NCI-H2107 (cell line): ENCODE measurements at regions not wholly inside any gene's neighbourhood (a gene's known extent, or its start where the extent isn't known, plus 50 kb on each side); places are given as distances from the start of the nearest gene placed in this dataset.
"Not testable (repeated sequence)": the region's sequence is repeated elsewhere in the genome, so short reads cannot be mapped to it uniquely, and the experiment has no call there.

Source experiments
- DNase-seq: peaks from one replicate; lab custom pipeline; 2025; lab: John Stamatoyannopoulos, UW

- no peak for DNase-seq
Measured at GRCh38 chr4:19512086-19512485, 739.6 kb upstream of the SLIT2 start.

- no peak for DNase-seq
Measured at GRCh38 chr4:19510993-19511392, 740.7 kb upstream of the SLIT2 start.

- no peak for DNase-seq
Measured at GRCh38 chr4:19508442-19508841, 743.3 kb upstream of the SLIT2 start.

GRCh38 chr4:19497705-19498104, 754.0 kb upstream of the SLIT2 start:
- no peak for DNase-seq

GRCh38 chr4:19496756-19497155, 754.9 kb upstream of the SLIT2 start:
- DNase-seq, result no peak

- DNase-seq, result no peak
Measured at GRCh38 chr4:19494961-19495360, 756.7 kb upstream of the SLIT2 start.

GRCh38 chr4:19492606-19493005, 759.1 kb upstream of the SLIT2 start:
- no peak for DNase-seq

- DNase-seq, result no peak
Measured at GRCh38 chr4:19486400-19486799, 765.3 kb upstream of the SLIT2 start.

GRCh38 chr4:19478791-19479190, 772.9 kb upstream of the SLIT2 start:
- DNase-seq, result no peak

- DNase-seq, result no peak
Measured at GRCh38 chr4:19473569-19473968, 778.1 kb upstream of the SLIT2 start.

- no peak for DNase-seq
Measured at GRCh38 chr4:19472666-19473065, 779.0 kb upstream of the SLIT2 start.

- not testable (repeated sequence) for DNase-seq
Measured at GRCh38 chr4:19470001-19470400, 781.7 kb upstream of the SLIT2 start.

GRCh38 chr4:19462117-19462516, 789.6 kb upstream of the SLIT2 start:
- DNase-seq, result no peak

- no peak for DNase-seq
Measured at GRCh38 chr4:19455850-19456602, 795.7 kb upstream of the SLIT2 start.

GRCh38 chr4:19455196-19455595, 796.5 kb upstream of the SLIT2 start:
- no peak for DNase-seq

- DNase-seq, result no peak
Measured at GRCh38 chr4:19438233-19438632, 813.5 kb upstream of the SLIT2 start.

- DNase-seq, result no peak
Measured at GRCh38 chr4:19437008-19437407, 814.7 kb upstream of the SLIT2 start.

- no peak for DNase-seq
Measured at GRCh38 chr4:19429684-19430083, 822.0 kb upstream of the SLIT2 start.

- no peak for DNase-seq
Measured at GRCh38 chr4:19425146-19425545, 826.6 kb upstream of the SLIT2 start.

- DNase-seq, result no peak
Measured at GRCh38 chr4:19417256-19417655, 834.4 kb upstream of the SLIT2 start.

- DNase-seq, result no peak
Measured at GRCh38 chr4:19416146-19416545, 835.6 kb upstream of the SLIT2 start.

GRCh38 chr4:19408490-19408889, 843.2 kb upstream of the SLIT2 start:
- DNase-seq, result no peak

- DNase-seq, result no peak
Measured at GRCh38 chr4:19406789-19407188, 844.9 kb upstream of the SLIT2 start.

- no peak for DNase-seq
Measured at GRCh38 chr4:19403786-19404370, 847.8 kb upstream of the SLIT2 start.
